Ovary (tissue), 7 donors: ENCODE measurements at regions not wholly inside any gene's neighbourhood (a gene's known extent, or its start where the extent isn't known, plus 50 kb on each side); places are given as distances from the start of the nearest gene placed in this dataset.

Experiments used
- DNase-seq, 5 donors: peaks; one replicate each; pipeline ENCODE4 v3.0.0-alpha.2; 2019 to 2020
- H3K27ac ChIP-seq, 2 donors: fragments of 200-600 bp; one replicate each; pipeline versions ENCODE4 v1.5.1 to v1.8.0; 2019 to 2022
- H3K27me3 ChIP-seq: fragments of 200-600 bp; one replicate; pipeline ENCODE4 v1.8.0; 2022
- H3K36me3 ChIP-seq: fragments of 200-600 bp; sonication (generic); one replicate; pipeline ENCODE4 v1.5.1; 2019
- H3K4me1 ChIP-seq: one replicate; pipeline ENCODE4 v1.8.1; 2013; ENCODE audit warnings: mild to moderate bottlenecking, moderate library complexity; ENCODE audit not compliant: insufficient read depth
- H3K4me3 ChIP-seq: fragments of 200-600 bp; sonication (generic); one replicate; pipeline ENCODE4 v1.5.1; 2017
- H3K9me3 ChIP-seq, 2 donors: fragments of 200-600 bp in 1 of 2; sonication (generic) in 1 of 2; one replicate each; pipeline versions ENCODE4 v1.5.1 to v1.8.1; 2013 to 2019; ENCODE audit warnings: mild to moderate bottlenecking in 1 of 2, moderate library complexity in 1 of 2
- CTCF ChIP-seq, 3 donors: fragments of 450-650 bp in 2 of 3; fragments of 200-600 bp in 1 of 3; IDR thresholded peaks; one replicate each; pipeline versions ENCODE4 v1.5.1 to v1.8.0; 2016 to 2022; ENCODE audit warnings: antibody characterized with exemption in 3 of 3, mild to moderate bottlenecking in 1 of 3
- EP300 ChIP-seq: sonication (generic); formaldehyde crosslinking; IDR thresholded peaks from one replicate; pipeline ENCODE4 v1.6.1; 2017; ENCODE audit warnings: antibody characterized with exemption
- POLR2A ChIP-seq: fragments of 450-650 bp; IDR thresholded peaks from one replicate; pipeline ENCODE4 v1.6.1; 2017; ENCODE audit warnings: antibody characterized with exemption, mild to moderate bottlenecking, moderate library complexity
- WGBS, 3 donors: extraction: QIAGEN DNeasy Blood & Tissue Kit in 1 of 3; methylation state at CpG; one replicate each; pipeline versions ENCODE4 v1.1.5 to v1.1.7; 2013 to 2017; 5-methylcytosine and 5-hydroxymethylcytosine counted together
- intact Hi-C, 4 donors: fragments of 100-400 bp; cut with DNase I; formaldehyde crosslinking; loops; one replicate each; pipeline versions ENCODE4 v1.11.0 to v1.15.1; 2022 to 2023
- donor health status: DM: no; HTN: no; CAD: no; lungs with moderate emphysema.
- donor health status: DM: no; HTN: no; CAD: no.
- donor health status: Bipolar disorder and iron deficiency.
- donor health status: DM: no; HTN: no; CAD: no.
- donor health status: DM: yes; HTN: yes; CAD: no.

GRCh38 chr18:71541643-71542042 lies 1002.5 kb downstream of the CBLN2 start:
- Histone ChIP-seq H3K4me3 (no peak overlapping the region), H3K9me3 (no peaks in the 10 kb centered on the region), H3K27ac (no peak overlapping the region), H3K36me3 (no peaks in the 10 kb centered on the region), H3K4me1 (no peaks in the 10 kb centered on the region), H3K27me3 (no peaks in the 10 kb centered on the region)
- WGBS, 3 donors, result 75 to 78% (median 75%) methylated on average over 3 of the region's 3 CpGs
- intact Hi-C loops, result no loop called here
- no peak for TF ChIP-seq CTCF (IDR thresholded peaks at IDR 0.05)
- no peak for DNase-seq

- Histone ChIP-seq H3K4me1 (no peaks in the 10 kb centered on the region), H3K9me3 (no peaks in the 10 kb centered on the region), H3K4me3 (no peak overlapping the region), H3K36me3 (no peaks in the 10 kb centered on the region), H3K27ac (no peak overlapping the region), H3K27me3 (no peaks in the 10 kb centered on the region)
- WGBS, 3 donors, result 47 to 61% (median 50%) methylated on average over 3 of the region's 3 CpGs
- TF ChIP-seq POLR2A (no peak), CTCF (IDR thresholded peaks at IDR 0.05) (no peak), EP300 (no peak)
- DNase-seq, result no peak
- intact Hi-C loops, result loop anchor here in 1 of 4 donors (2.0 kb wide), 1 partner anchor 25 kb away; no protein-coding TSS in a partner anchor
Measured at GRCh38 chr18:71529703-71530303, 1014.3 kb downstream of the CBLN2 start.

GRCh38 chr18:71523483-71524435 lies 1020.4 kb downstream of the CBLN2 start:
- H3K4me1 ChIP-seq, result no peaks in the 10 kb centered on the region
- no peak overlapping the region for H3K27ac ChIP-seq
- no peaks in the 10 kb centered on the region for H3K36me3 ChIP-seq
- no peaks in the 10 kb centered on the region for H3K9me3 ChIP-seq
- no peak for TF ChIP-seq EP300
- no peak for TF ChIP-seq POLR2A
- TF ChIP-seq CTCF (IDR thresholded peaks at IDR 0.05), result no peak
- no peaks in the 10 kb centered on the region for H3K27me3 ChIP-seq
- WGBS, 3 donors, result 62 to 71% (median 71%) methylated on average over 5 of the region's 5 CpGs
- no peak for DNase-seq
- H3K4me3 ChIP-seq, result no peak overlapping the region
- intact Hi-C loops, result no loop called here

- intact Hi-C loops, result loop anchor here in 1 of 4 donors (2.0 kb wide), 1 partner anchor 25 kb away; no protein-coding TSS in a partner anchor
- no peak for DNase-seq
- no peaks in the 10 kb centered on the region for H3K36me3 ChIP-seq
Measured at GRCh38 chr18:71505526-71505925, 1038.6 kb downstream of the CBLN2 start.

More at GRCh38 chr18:71505526-71505925, 1038.6 kb downstream of the CBLN2 start:
- WGBS, 3 donors, result 50 to 63% (median 61%) methylated on average over 2 of the region's 2 CpGs
- Histone ChIP-seq H3K4me3 (no peak overlapping the region), H3K9me3 (no peaks in the 10 kb centered on the region), H3K27ac (no peak overlapping the region), H3K27me3 (no peaks in the 10 kb centered on the region), H3K4me1 (no peaks in the 10 kb centered on the region)
- TF ChIP-seq CTCF (IDR thresholded peaks at IDR 0.05) (no peak), EP300 (no peak), POLR2A (no peak)
